H1 (cell line): ENCODE measurements at regions not wholly inside any gene's neighbourhood (a gene's known extent, or its start where the extent isn't known, plus 50 kb on each side); places are given as distances from the start of the nearest gene placed in this dataset.

Source experiments
- CTCF ChIA-PET: fragments of 300-600 bp; sonication (Branson Sonifier 250); formaldehyde crosslinking; loops from one replicate; lab custom pipeline; 2021; ENCODE audit not compliant: partially characterized antibody; lab: Charles Lee
- POLR2A ChIA-PET: fragments of 300-600 bp; sonication (Branson Sonifier 250); formaldehyde crosslinking; loops from one replicate; lab custom pipeline; 2021; ENCODE audit warnings: inconsistent platforms; ENCODE audit not compliant: partially characterized antibody; lab: Charles Lee
- DNase-seq, 2 experiments: peaks; one replicate each; pipeline versions ENCODE4 v3.0.0 to v3.0.0-alpha.2; 2010 to 2022; ENCODE audit warnings: low spot score in 2 of 2, low read depth in 1 of 2, mixed read lengths in 1 of 2
- FAIRE-seq: peaks from 2 replicates; lab custom pipeline; 2011; peaks lifted over from hg19 to GRCh38; lab: Jason Lieb, UNC
- H2AFZ ChIP-seq: 2 replicates; pipeline ENCODE4 v1.8.1; 2012; ENCODE audit warnings: low read length, inconsistent platforms
- H2AK5ac ChIP-seq: 2 replicates; pipeline ENCODE4 v1.6.1; 2013; ENCODE audit warnings: low read depth, low read length
- H2BK120ac ChIP-seq: replicated peaks from 2 replicates; pipeline ENCODE3; 2013; ENCODE audit warnings: low read depth, low read length, inconsistent platforms
- H2BK12ac ChIP-seq: 2 replicates; pipeline ENCODE4 v1.6.1; 2013; ENCODE audit warnings: low read depth, low read length
- H2BK15ac ChIP-seq: 2 replicates; pipeline ENCODE4 v1.6.1; 2013; ENCODE audit warnings: low read length
- H2BK20ac ChIP-seq: 2 replicates; pipeline ENCODE4 v1.6.1; 2013; ENCODE audit warnings: low read length
- H2BK5ac ChIP-seq: 2 replicates; pipeline ENCODE4 v1.6.1; 2013; ENCODE audit warnings: low read depth, low read length
- H3K14ac ChIP-seq: 2 replicates; pipeline ENCODE4 v1.6.1; 2013; ENCODE audit warnings: inconsistent platforms; ENCODE audit not compliant: insufficient read length
- H3K18ac ChIP-seq: 2 replicates; pipeline ENCODE4 v1.6.1; 2013; ENCODE audit warnings: low read length; ENCODE audit errors: extremely low read depth
- H3K23ac ChIP-seq: 2 replicates; pipeline ENCODE4 v1.6.1; 2013; ENCODE audit warnings: inconsistent platforms; ENCODE audit not compliant: insufficient read length
- H3K23me2 ChIP-seq: 2 replicates; pipeline ENCODE4 v1.6.1; 2013; ENCODE audit warnings: low read depth, low read length
- H3K27ac ChIP-seq: 2 replicates; pipeline ENCODE4 v1.6.1; 2011; ENCODE audit warnings: low read depth, low read length, inconsistent platforms
- H3K27me3 ChIP-seq, 4 experiments: replicated peaks in 1 of 4; 1 replicate in 1 of 4; 2 replicates in 3 of 4; pipeline versions ENCODE4 v1.6.1 to v1.8.1; 2011 to 2013; ENCODE audit warnings: low read length in 3 of 4, mild to moderate bottlenecking in 3 of 4, inconsistent platforms in 2 of 4, mixed read lengths in 2 of 4, moderate library complexity in 1 of 4; ENCODE audit not compliant: control insufficient read depth in 3 of 4, insufficient read depth in 3 of 4; ENCODE audit errors: extremely low read depth in 1 of 4
- H3K36me3 ChIP-seq, 4 experiments: 2 replicates each; pipeline versions ENCODE4 v1.6.1 to v1.8.1; 2011 to 2013; ENCODE audit warnings: mild to moderate bottlenecking in 4 of 4, low read length in 3 of 4, moderate library complexity in 2 of 4, control low read depth in 1 of 4, inconsistent platforms in 1 of 4; ENCODE audit not compliant: insufficient read depth in 4 of 4, control insufficient read depth in 2 of 4
- H3K4ac ChIP-seq: replicated peaks from 2 replicates; pipeline ENCODE3; 2013; ENCODE audit warnings: low read length, low read depth, mixed read lengths, inconsistent platforms; ENCODE audit not compliant: insufficient read length
- H3K4me1 ChIP-seq, 4 experiments: replicated peaks in 1 of 4; 1 replicate in 1 of 4; 2 replicates in 3 of 4; pipeline versions ENCODE4 v1.6.1 to v1.8.1; 2011 to 2013; ENCODE audit warnings: low read length in 3 of 4, inconsistent platforms in 2 of 4, mixed read lengths in 1 of 4; ENCODE audit not compliant: insufficient read depth in 4 of 4, control insufficient read depth in 3 of 4
- H3K4me2 ChIP-seq, 2 experiments: 2 replicates each; pipeline versions ENCODE4 v1.6.1 to v1.8.1; 2011 to 2013; ENCODE audit warnings: low read depth in 2 of 2, low read length in 2 of 2, control low read depth in 1 of 2, inconsistent platforms in 1 of 2, mild to moderate bottlenecking in 1 of 2; ENCODE audit not compliant: insufficient read depth in 1 of 2
- H3K4me3 ChIP-seq, 4 experiments: fragments of 200-600, 300-600 bp in 1 of 4; sonication (generic), shearing (Covaris generic), sonication (Bioruptor Twin) in 1 of 4; 2 replicates each; pipeline versions ENCODE4 v1.5.1 to v1.8.1; 2011 to 2016; ENCODE audit warnings: low read length in 4 of 4, low read depth in 3 of 4, control low read depth in 2 of 4, inconsistent platforms in 2 of 4, mild to moderate bottlenecking in 2 of 4, mixed read lengths in 1 of 4, moderate library complexity in 1 of 4; ENCODE audit not compliant: insufficient read depth in 2 of 4; ENCODE audit errors: extremely low read depth in 1 of 4
- H3K56ac ChIP-seq: replicated peaks from 2 replicates; pipeline ENCODE3; 2013; ENCODE audit warnings: low read depth, mild to moderate bottlenecking, mixed read lengths, low read length, inconsistent platforms; ENCODE audit not compliant: insufficient read length
- H3K79me1 ChIP-seq: 2 replicates; pipeline ENCODE4 v1.6.1; 2013; ENCODE audit warnings: low read depth, low read length, control low read depth
- H3K79me2 ChIP-seq, 2 experiments: 2 replicates each; pipeline versions ENCODE4 v1.6.1 to v1.8.1; 2012 to 2013; ENCODE audit warnings: low read length in 2 of 2, mild to moderate bottlenecking in 2 of 2, inconsistent platforms in 1 of 2; ENCODE audit not compliant: insufficient read depth in 2 of 2, control insufficient read depth in 1 of 2
- H3K9ac ChIP-seq, 4 experiments: replicated peaks in 1 of 4; 1 replicate in 1 of 4; 2 replicates in 3 of 4; pipeline versions ENCODE4 v1.6.1 to v1.8.1; 2011 to 2013; ENCODE audit warnings: low read depth in 3 of 4, low read length in 3 of 4, control low read depth in 2 of 4, mild to moderate bottlenecking in 2 of 4, moderate library complexity in 2 of 4, inconsistent platforms in 1 of 4; ENCODE audit errors: extremely low read depth in 1 of 4
- H3K9me3 ChIP-seq, 2 experiments: 2 replicates each; pipeline versions ENCODE4 v1.6.1 to v1.8.1; 2012 to 2013; ENCODE audit warnings: mild to moderate bottlenecking in 2 of 2, moderate library complexity in 2 of 2, control low read depth in 1 of 2, inconsistent platforms in 1 of 2, low read depth in 1 of 2, low read length in 1 of 2, mixed read lengths in 1 of 2; ENCODE audit not compliant: insufficient read depth in 2 of 2
- H4K20me1 ChIP-seq, 2 experiments: replicated peaks in 1 of 2; 2 replicates each; pipeline versions ENCODE3 to v1.8.1; 2011 to 2013; ENCODE audit warnings: inconsistent platforms in 2 of 2, low read length in 2 of 2, mild to moderate bottlenecking in 1 of 2; ENCODE audit not compliant: insufficient read depth in 2 of 2, control insufficient read depth in 1 of 2
- H4K5ac ChIP-seq: 2 replicates; pipeline ENCODE4 v1.6.1; 2013; ENCODE audit warnings: low read length, low read depth, mixed read lengths, inconsistent platforms; ENCODE audit not compliant: insufficient read length
- H4K8ac ChIP-seq: 2 replicates; pipeline ENCODE4 v1.8.0; 2013; ENCODE audit warnings: mild to moderate bottlenecking, moderate library complexity, low read length, inconsistent platforms; ENCODE audit not compliant: insufficient read depth; ENCODE audit errors: extremely low read depth
- H4K91ac ChIP-seq: replicated peaks from 2 replicates; pipeline ENCODE3; 2013; ENCODE audit warnings: low read length, mixed read lengths, inconsistent platforms; ENCODE audit not compliant: insufficient read length
- BACH1 ChIP-seq: IDR thresholded peaks from 2 replicates; pipeline ENCODE4 v1.6.1; 2012; ENCODE audit warnings: low read length, improper control_type of control experiment
- POLR2A ChIP-seq, 2 experiments: IDR thresholded peaks; 1 replicate in 1 of 2; 2 replicates in 1 of 2; pipeline ENCODE4 v1.6.1; 2011; ENCODE audit warnings: low read depth in 2 of 2, low read length in 2 of 2, mild to moderate bottlenecking in 2 of 2; ENCODE audit errors: control extremely low read depth in 1 of 2
- RBBP5 ChIP-seq: IDR thresholded peaks from 2 replicates; pipeline ENCODE4 v1.7.1; 2012; ENCODE audit warnings: low read depth, mild to moderate bottlenecking, inconsistent platforms, low read length, moderate library complexity, borderline replicate concordance
- WGBS, 2 experiments: shearing (Covaris generic) in 1 of 2; methylation state at CpG; one replicate each; pipeline versions ENCODE4 v1.1.6 to v1.1.7; 2013 to 2015; ENCODE audit warnings: low lambda C conversion rate in 2 of 2, mixed read lengths in 2 of 2, inconsistent platforms in 1 of 2, low coverage in 1 of 2, missing lambda C conversion rate in 1 of 2; ENCODE audit not compliant: insufficient replicate concordance in 2 of 2, insufficient coverage in 1 of 2, insufficient read length in 1 of 2; ENCODE audit errors: extremely low coverage in 1 of 2, missing lambda C conversion rate in 1 of 2; 5-methylcytosine and 5-hydroxymethylcytosine counted together

GRCh38 chr15:62805502-62805901 is 237.0 kb upstream of the TPM1 start:
- no peak overlapping the region for H2BK20ac ChIP-seq
- H4K5ac ChIP-seq, result no peak overlapping the region
- H2AFZ ChIP-seq, result no peak overlapping the region
- ChIA-PET POLR2A (interaction anchor here (1.0 to 2.7 kb wide), 2 partner anchors 12 to 326 kb away, joined by 3 to 7 read pairs; no protein-coding TSS in a partner anchor), CTCF (interaction anchor here (0.6 to 1.6 kb wide), 3 partner anchors 43 to 702 kb away, joined by 3 to 5 read pairs (median 4); no protein-coding TSS in a partner anchor)
- no peak overlapping the region for H2BK15ac ChIP-seq
- DNase-seq, result no peak
- no peaks in the 10 kb centered on the region for H3K79me2 ChIP-seq
- H4K20me1 ChIP-seq, result peaks cover 0 to 1% of the 10 kb centered on the region in 2 experiments
- no peak overlapping the region for H3K23ac ChIP-seq
- H3K27me3 ChIP-seq, result peaks cover 0 to 2% (median 0%) of the 10 kb centered on the region in 4 experiments; a peak in 2 of 7 replicates
- no peaks in the 10 kb centered on the region for H3K23me2 ChIP-seq
- no peak overlapping the region for H2AK5ac ChIP-seq
- H3K27ac ChIP-seq, result no peak overlapping the region
- H3K79me1 ChIP-seq, result no peaks in the 10 kb centered on the region
- WGBS, 2 experiments, result 88% methylated on average over 9 of the region's 9 CpGs; no CpG with 5 or more reads in 1 of the 2 experiments
- H3K14ac ChIP-seq, result no peak overlapping the region
- no peak overlapping the region for H3K18ac ChIP-seq
- no peak for TF ChIP-seq BACH1
- no peak for TF ChIP-seq POLR2A (IDR thresholded peaks at IDR 0.05; ENCODE audit: control extremely low read depth in 1 of 2, low read depth in 2 of 2, low read length in 2 of 2)
- no peak for TF ChIP-seq RBBP5
- peaks cover 0 to 9% (median 7%) of the 10 kb centered on the region in 4 experiments; a peak in 6 of 7 replicates for H3K4me1 ChIP-seq
- no peak overlapping the region for H2BK5ac ChIP-seq
- no peak overlapping the region for H3K4ac ChIP-seq
- no peak overlapping the region for H2BK12ac ChIP-seq
- no peak overlapping the region for H4K91ac ChIP-seq
- no peak overlapping the region for H3K9ac ChIP-seq
- H3K36me3 ChIP-seq, result peaks cover 0 to 4% (median 1%) of the 10 kb centered on the region in 4 experiments; a peak in 4 of 8 replicates
- no peak for FAIRE-seq
- no peaks in the 10 kb centered on the region for H3K9me3 ChIP-seq
- H4K8ac ChIP-seq, result no peak overlapping the region
- H3K56ac ChIP-seq, result no peak overlapping the region
- no peak overlapping the region for H3K4me2 ChIP-seq
- H3K4me3 ChIP-seq, result no peak overlapping the region
- no peak overlapping the region for H2BK120ac ChIP-seq
